ENCODE measurements at regions not wholly inside any gene's neighbourhood (a gene's known extent, or its start where the extent isn't known, plus 50 kb on each side); places are given as distances from the start of the nearest gene placed in this dataset.

DNA sequence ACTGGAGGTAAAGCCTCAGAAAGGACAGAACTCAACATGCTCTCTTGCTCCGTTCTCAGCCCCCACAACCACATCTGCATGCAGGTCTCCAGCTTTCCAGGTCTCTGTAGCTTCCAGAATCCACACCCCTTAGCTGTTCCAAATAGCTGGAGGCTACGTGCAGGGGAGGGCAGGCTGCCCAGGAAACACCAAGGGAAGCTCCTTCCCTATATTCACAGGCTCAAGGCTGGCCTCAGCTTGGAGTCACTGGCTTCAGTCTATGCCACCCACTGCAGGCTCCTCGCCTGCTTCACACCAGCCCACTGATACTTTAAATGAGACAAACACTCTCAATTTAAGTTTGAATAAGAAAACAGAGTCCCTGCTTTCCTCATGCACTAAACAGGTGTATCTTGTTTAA is 73.3 kb downstream of the ASCL4 start (continued):
- TF ChIP-seq, protein P1, sequence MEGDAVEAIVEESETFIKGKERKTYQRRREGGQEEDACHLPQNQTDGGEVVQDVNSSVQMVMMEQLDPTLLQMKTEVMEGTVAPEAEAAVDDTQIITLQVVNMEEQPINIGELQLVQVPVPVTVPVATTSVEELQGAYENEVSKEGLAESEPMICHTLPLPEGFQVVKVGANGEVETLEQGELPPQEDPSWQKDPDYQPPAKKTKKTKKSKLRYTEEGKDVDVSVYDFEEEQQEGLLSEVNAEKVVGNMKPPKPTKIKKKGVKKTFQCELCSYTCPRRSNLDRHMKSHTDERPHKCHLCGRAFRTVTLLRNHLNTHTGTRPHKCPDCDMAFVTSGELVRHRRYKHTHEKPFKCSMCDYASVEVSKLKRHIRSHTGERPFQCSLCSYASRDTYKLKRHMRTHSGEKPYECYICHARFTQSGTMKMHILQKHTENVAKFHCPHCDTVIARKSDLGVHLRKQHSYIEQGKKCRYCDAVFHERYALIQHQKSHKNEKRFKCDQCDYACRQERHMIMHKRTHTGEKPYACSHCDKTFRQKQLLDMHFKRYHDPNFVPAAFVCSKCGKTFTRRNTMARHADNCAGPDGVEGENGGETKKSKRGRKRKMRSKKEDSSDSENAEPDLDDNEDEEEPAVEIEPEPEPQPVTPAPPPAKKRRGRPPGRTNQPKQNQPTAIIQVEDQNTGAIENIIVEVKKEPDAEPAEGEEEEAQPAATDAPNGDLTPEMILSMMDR (IDR thresholded peaks at IDR 0.05 in 2 of 3, conservative IDR thresholded peaks at IDR 0.05 in 1 of 3; ENCODE audit: borderline replicate concordance in 1 of 3, insufficient read depth in 1 of 3, low read depth in 2 of 3, low read length in 2 of 3) = no peak

GRCh38 chr12:107853479-107853878 is 79.0 kb downstream of the ASCL4 start:
- H2AFZ ChIP-seq (ENCODE audit: low read depth, low read length, poor library complexity, severe bottlenecking) = no peak overlapping the region
- H3K27me3 ChIP-seq (ENCODE audit: insufficient read depth, low read length) = peaks cover 40% of the 10 kb centered on the region
- CTCF ChIA-PET = interaction anchor here (0.7 kb wide), 1 partner anchor 32 kb away, joined by 3 read pairs; no protein-coding TSS in a partner anchor
- DNase-seq (ENCODE audit: low read depth, low spot score) (no peak), ATAC-seq (no peak)
- POLR2A ChIA-PET = no interaction called here
- TF ChIP-seq EZH2 (IDR thresholded peaks at IDR 0.05) (no peak), YY1 (IDR thresholded peaks at IDR 0.05; ENCODE audit: extremely low read depth, insufficient replicate concordance, low read depth, low read length) (no peak), ATF3 (IDR thresholded peaks at IDR 0.05) (no peak), SP1 (IDR thresholded peaks at IDR 0.05; ENCODE audit: low read depth) (no peak), REST (IDR thresholded peaks at IDR 0.05; ENCODE audit: low read depth) (no peak)
- H3K79me2 ChIP-seq (ENCODE audit: insufficient read depth, low read length) = no peaks in the 10 kb centered on the region
- no peaks in the 10 kb centered on the region for H3K9me3 ChIP-seq (ENCODE audit: control insufficient read depth in 1 of 2, insufficient read depth in 1 of 2, low read depth in 1 of 2, low read length in 2 of 2)
- no TSS peak for BruUV-seq (replicated peaks)
- RAD21 ChIA-PET (ENCODE audit: low non-redundant PET in 1 of 2, low total read pairs in 2 of 2, uncharacterized antibody in 2 of 2, unreplicated experiment in 2 of 2) = no interaction called here
- no peak overlapping the region for H3K27ac ChIP-seq (ENCODE audit: low read depth, low read length)
- H3K9me2 ChIP-seq (ENCODE audit: insufficient read depth) = no peaks in the 10 kb centered on the region
- H3K4me3 ChIP-seq (replicated peaks in 1 of 2; ENCODE audit: low read depth in 1 of 2, low read length in 2 of 2) = no peak overlapping the region
- intact Hi-C loops (cut with micrococcal nuclease) = no loop called here
- H3K9ac ChIP-seq (ENCODE audit: low read length) = no peak overlapping the region
- H4K20me1 ChIP-seq (ENCODE audit: insufficient read depth) = no peaks in the 10 kb centered on the region
- no peaks in the 10 kb centered on the region for H3K4me1 ChIP-seq (ENCODE audit: control insufficient read depth in 1 of 2, insufficient read depth in 2 of 2, low read length in 2 of 2)
- H3K4me2 ChIP-seq (ENCODE audit: low read length) = no peak overlapping the region
- H3K36me3 ChIP-seq (ENCODE audit: control insufficient read depth in 1 of 2, insufficient read depth in 2 of 2, low read length in 2 of 2) = no peaks in the 10 kb centered on the region

All from HCT116 (cell line).